HepG2 (cell line): ENCODE measurements at regions not wholly inside any gene's neighbourhood (a gene's known extent, or its start where the extent isn't known, plus 50 kb on each side); places are given as distances from the start of the nearest gene placed in this dataset.

Source experiments
- ATAC-seq: fragments of 200-7000 bp; cut with Tn5 transposase; 3 replicates; pipeline ENCODE4 v1.9.1; 2020; ENCODE audit warnings: mild to moderate bottlenecking, moderate library complexity
- BruUV-seq: library from RNA; stranded (reverse); fragments of 400-500 nt; replicated peaks from 2 replicates; lab custom pipeline; 2021; lab: Mats Ljungman, UMichigan
- CTCF ChIA-PET: fragments of 300-600 bp; formaldehyde crosslinking; extraction: SDS; loops from one replicate; lab custom pipeline; 2021; ENCODE audit warnings: low total read pairs, inconsistent platforms, low intra/inter-chr PET ratio; lab: Yijun Ruan, JAX
- POLR2A ChIA-PET: fragments of 350-600 bp; sonication (Branson Sonifier 250); formaldehyde crosslinking; loops from one replicate; lab custom pipeline; 2020; ENCODE audit warnings: antibody characterized with exemption, inconsistent platforms; lab: Yijun Ruan, JAX
- DNase-seq: peaks from one replicate; pipeline ENCODE4 v3.0.0-alpha.2; 2015; ENCODE audit warnings: low spot score
- FAIRE-seq: peaks from 3 replicates; lab custom pipeline; 2011; peaks lifted over from hg19 to GRCh38; lab: Jason Lieb, UNC
- H2AFZ ChIP-seq: one replicate; pipeline ENCODE4 v1.6.1; 2011; ENCODE audit warnings: low read length, inconsistent platforms
- H3K27ac ChIP-seq: fragments of 300-600 bp; 3 replicates; pipeline ENCODE4 v1.8.0; 2011; ENCODE audit warnings: mixed run types, mild to moderate bottlenecking, mixed read lengths, low read length, inconsistent platforms; ENCODE audit not compliant: insufficient read depth; ENCODE audit errors: extremely low read length
- H3K27me3 ChIP-seq, 2 experiments: fragments of 200-600 bp in 1 of 2; 2 replicates in 1 of 2; 3 replicates in 1 of 2; pipeline versions ENCODE4 v1.6.0 to v1.8.0; 2011; ENCODE audit warnings: low read length in 2 of 2, mild to moderate bottlenecking in 2 of 2, moderate library complexity in 2 of 2, inconsistent platforms in 1 of 2; ENCODE audit not compliant: insufficient read depth in 2 of 2, control insufficient read depth in 1 of 2
- H3K36me3 ChIP-seq, 2 experiments: fragments of 200-600 bp in 1 of 2; replicated peaks in 1 of 2; 2 replicates in 1 of 2; 3 replicates in 1 of 2; pipeline versions ENCODE4 v1.5.1 to v1.8.0; 2011; ENCODE audit warnings: low read length in 2 of 2, inconsistent platforms in 1 of 2; ENCODE audit not compliant: insufficient read depth in 2 of 2, control insufficient read depth in 1 of 2
- H3K4me1 ChIP-seq: 2 replicates; pipeline ENCODE4 v1.5.1; 2012; ENCODE audit warnings: low read length, inconsistent platforms; ENCODE audit not compliant: insufficient read depth
- H3K4me2 ChIP-seq: 2 replicates; pipeline ENCODE4 v1.6.0; 2011; ENCODE audit warnings: low read depth, low read length, inconsistent platforms
- H3K4me3 ChIP-seq, 3 experiments: fragments of 200-600 bp in 1 of 3; sonication (generic), shearing (Covaris generic) in 1 of 3; replicated peaks in 1 of 3; 2 replicates each; pipeline ENCODE4 v1.5.1; 2011 to 2016; ENCODE audit warnings: low read length in 3 of 3, inconsistent platforms in 2 of 3, low read depth in 2 of 3, mild to moderate bottlenecking in 2 of 3, control low read depth in 1 of 3, mixed read lengths in 1 of 3; ENCODE audit not compliant: insufficient read depth in 1 of 3
- H3K79me2 ChIP-seq: one replicate; pipeline ENCODE4 v1.6.1; 2011; ENCODE audit warnings: low read length, inconsistent platforms; ENCODE audit not compliant: insufficient read depth
- H3K9ac ChIP-seq: 2 replicates; pipeline ENCODE4 v1.6.0; 2011; ENCODE audit warnings: mild to moderate bottlenecking, low read depth, low read length, inconsistent platforms; ENCODE audit not compliant: insufficient read depth
- H3K9me3 ChIP-seq: 2 replicates; pipeline ENCODE4 v1.5.1; 2012; ENCODE audit warnings: mild to moderate bottlenecking, low read length
- H4K20me1 ChIP-seq: 2 replicates; pipeline ENCODE4 v1.6.0; 2011; ENCODE audit warnings: inconsistent platforms, mild to moderate bottlenecking, low read length, moderate library complexity; ENCODE audit not compliant: insufficient read depth
- BORCS8-MEF2B ChIP-seq: sonication (generic); formaldehyde crosslinking; IDR thresholded peaks from 2 replicates; pipeline ENCODE4 v1.8.0; 2022; ENCODE audit warnings: mild to moderate bottlenecking, missing genetic modification reagents
- ELF3 ChIP-seq: IDR thresholded peaks from 2 replicates; pipeline ENCODE4 v1.6.1; 2016; ENCODE audit warnings: missing genetic modification reagents, missing compliant biosample characterization
- ETV5 ChIP-seq: IDR thresholded peaks from 2 replicates; pipeline ENCODE4 v1.6.1; 2018; ENCODE audit warnings: missing biosample characterization, missing genetic modification reagents, inconsistent platforms, borderline replicate concordance
- FOXA3 ChIP-seq: IDR thresholded peaks from 2 replicates; pipeline ENCODE4 v1.6.1; 2016; ENCODE audit warnings: missing genetic modification reagents, missing compliant biosample characterization
- FOXK1 ChIP-seq: sonication (generic); formaldehyde crosslinking; IDR thresholded peaks from 2 replicates; pipeline ENCODE4 v1.4.0; 2020; ENCODE audit warnings: low read depth, missing genetic modification reagents, borderline replicate concordance
- HCFC1 ChIP-seq: fragments of 150-350 bp; IDR thresholded peaks from 2 replicates; pipeline ENCODE4 v1.6.1; 2014; ENCODE audit warnings: low read depth, low read length
- KDM2A ChIP-seq: sonication (generic); formaldehyde crosslinking; IDR thresholded peaks from 2 replicates; pipeline ENCODE4 v1.4.0; 2020; ENCODE audit warnings: low read depth, missing genetic modification reagents, borderline replicate concordance
- KLF6 ChIP-seq: IDR thresholded peaks from 2 replicates; pipeline ENCODE4 v1.8.0; 2016; ENCODE audit warnings: missing biosample characterization, missing genetic modification reagents
- NR2F1 ChIP-seq, 2 experiments: fragments of 450-650 bp in 1 of 2; formaldehyde crosslinking in 1 of 2; IDR thresholded peaks; 2 replicates each; pipeline versions ENCODE4 v1.5.0 to v1.6.1; 2016 to 2020; ENCODE audit warnings: mild to moderate bottlenecking in 1 of 2, missing compliant biosample characterization in 1 of 2, missing genetic modification reagents in 1 of 2, moderate library complexity in 1 of 2
- NR2F6 ChIP-seq, 2 experiments: IDR thresholded peaks; 2 replicates each; pipeline ENCODE4 v1.6.1; 2016; ENCODE audit warnings: antibody characterized with exemption in 1 of 2, mild to moderate bottlenecking in 1 of 2
- RARA ChIP-seq: IDR thresholded peaks from 2 replicates; pipeline ENCODE4 v1.6.1; 2016; ENCODE audit warnings: missing genetic modification reagents, missing compliant biosample characterization
- RFXANK ChIP-seq: IDR thresholded peaks from 2 replicates; pipeline ENCODE4 v1.6.1; 2016
- TEAD3 ChIP-seq: optimal IDR thresholded peaks from 2 replicates; pipeline ENCODE3; 2016; ENCODE audit warnings: borderline replicate concordance
- YEATS2 ChIP-seq: sonication (generic); formaldehyde crosslinking; IDR thresholded peaks from 2 replicates; pipeline ENCODE4 v1.4.0; 2020; ENCODE audit warnings: missing genetic modification reagents, borderline replicate concordance
- ZBTB43 ChIP-seq: sonication (generic); formaldehyde crosslinking; conservative IDR thresholded peaks from 2 replicates; pipeline ENCODE4 v1.4.0; 2020; ENCODE audit warnings: missing genetic modification reagents
- ZNF260 ChIP-seq: sonication (generic); formaldehyde crosslinking; IDR thresholded peaks from 2 replicates; pipeline ENCODE4 v1.4.0; 2020; ENCODE audit warnings: missing genetic modification reagents, low read depth, mild to moderate bottlenecking, borderline replicate concordance
- ZNF335 ChIP-seq: sonication (generic); formaldehyde crosslinking; IDR thresholded peaks from 2 replicates; pipeline ENCODE4 v1.4.0; 2020; ENCODE audit warnings: missing genetic modification reagents
- ZNF557 ChIP-seq: sonication (generic); formaldehyde crosslinking; IDR thresholded peaks from 2 replicates; pipeline ENCODE4 v1.4.0; 2020; ENCODE audit warnings: missing genetic modification reagents
- ZNF776 ChIP-seq: sonication (generic); formaldehyde crosslinking; IDR thresholded peaks from 2 replicates; pipeline ENCODE4 v1.4.0; 2020; ENCODE audit warnings: mild to moderate bottlenecking, missing genetic modification reagents
- ZNF792 ChIP-seq: IDR thresholded peaks from 2 replicates; pipeline ENCODE4 v1.6.1; 2016
- WGBS: methylation state at CpG from one replicate; pipeline ENCODE4 v1.1.6; 2017; ENCODE audit warnings: low lambda C conversion rate; 5-methylcytosine and 5-hydroxymethylcytosine counted together
- in situ Hi-C: cut with HindIII; loops from 2 replicates; pipeline ENCODE4 v1.10.0; 2017; ENCODE audit warnings: low pct_unique_long_range_greater_than_20kb; ENCODE audit not compliant: extremely low pct_ligation_motif_present
- intact Hi-C: fragments of 100-400 bp; cut with micrococcal nuclease; formaldehyde crosslinking; loops from one replicate; pipeline ENCODE4 v1.10.0; 2022; ENCODE audit not compliant: unreplicated experiment
- TF ChIP-seq, protein P1 (sequence below): sonication (generic); formaldehyde crosslinking; IDR thresholded peaks from 2 replicates; pipeline ENCODE4 v1.4.0; 2020; ENCODE audit warnings: missing genetic modification reagents
- TF ChIP-seq, protein P2 (sequence below): sonication (generic); formaldehyde crosslinking; conservative IDR thresholded peaks from 2 replicates; pipeline ENCODE4 v1.4.0; 2020; ENCODE audit warnings: missing genetic modification reagents

DNA sequence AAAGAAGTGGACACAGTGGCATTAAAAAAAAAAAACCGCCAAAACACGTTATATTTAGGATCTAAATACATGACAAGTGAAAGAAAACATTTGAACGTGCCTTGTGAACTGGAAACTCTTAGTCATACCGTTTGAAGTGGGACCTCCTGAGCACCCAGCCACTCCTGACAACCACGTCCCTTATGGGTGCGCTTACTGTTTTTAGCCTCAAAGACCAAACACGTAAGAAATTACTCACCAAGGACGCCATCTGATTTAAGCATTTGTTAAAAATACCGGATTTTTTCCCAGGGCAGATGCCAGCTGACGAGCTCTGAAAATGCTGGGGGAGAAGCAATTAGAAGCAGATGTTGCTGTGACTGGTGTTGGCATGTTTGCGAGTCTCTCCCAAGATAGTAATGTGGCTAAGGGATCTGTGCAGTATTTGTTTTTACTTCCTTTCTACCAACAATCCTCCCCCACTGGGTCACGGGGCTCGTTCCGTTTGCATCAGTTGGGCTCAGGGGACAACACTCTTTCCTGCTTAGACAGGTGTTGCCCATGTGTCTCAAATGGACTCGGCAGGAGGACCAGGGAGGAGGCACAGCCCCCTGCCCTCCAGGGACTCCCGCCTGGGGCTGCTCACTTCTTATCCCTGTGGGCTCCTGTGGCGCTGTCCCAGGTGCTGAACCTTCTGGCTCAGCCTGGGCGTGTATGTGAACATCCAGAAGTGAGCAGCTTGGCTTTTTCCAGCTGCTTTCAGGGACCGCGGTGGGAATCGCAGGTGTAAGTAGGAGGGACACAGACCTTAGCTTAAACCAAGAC lies 101.0 kb downstream of the BEGAIN start:
- H3K4me3 ChIP-seq = no peak overlapping the region
- CTCF ChIA-PET = no interaction called here
- in situ Hi-C loops = no loop called here
- POLR2A ChIA-PET = no interaction called here
- H3K4me2 ChIP-seq = no peak overlapping the region
- no peak for FAIRE-seq
- DNase-seq = peak; percentile 43
- no peaks in the 10 kb centered on the region for H3K36me3 ChIP-seq
- intact Hi-C loops = no loop called here
- no peaks in the 10 kb centered on the region; the same call in 1 of the 2 replicates for H4K20me1 ChIP-seq
- H3K9me3 ChIP-seq = no peaks in the 10 kb centered on the region
- peak; percentile 86 for ATAC-seq
- 86% methylated on average over 21 of the region's 21 CpGs for WGBS
- no peaks in the 10 kb centered on the region for H3K79me2 ChIP-seq
- no TSS peak for BruUV-seq
- no peak overlapping the region for H3K27ac ChIP-seq
- H2AFZ ChIP-seq = no peak overlapping the region
- no peaks in the 10 kb centered on the region for H3K27me3 ChIP-seq
- no peaks in the 10 kb centered on the region for H3K4me1 ChIP-seq
- no peak overlapping the region for H3K9ac ChIP-seq
- no peak for TF ChIP-seq HCFC1
- TF ChIP-seq YEATS2 (CRISPR knock-in tag) = peak; percentile 38; the same call in 1 of the 2 replicates
- TF ChIP-seq KDM2A (CRISPR knock-in tag) = peak; percentile 63; the same call in 1 of the 2 replicates
- TF ChIP-seq ETV5 = peak; percentile 7; the same call in 1 of the 2 replicates
- TF ChIP-seq FOXK1 (CRISPR knock-in tag) = peak; percentile 33; the same call in 1 of the 2 replicates
- peak; percentile 56; the same call in 1 of the 2 replicates for TF ChIP-seq ELF3 (CRISPR knock-in tag)
- TF ChIP-seq RARA (CRISPR knock-in tag) = peak; percentile 44; the same call in 1 of the 2 replicates
- TF ChIP-seq FOXA3 = peak; percentile 36; the same call in 1 of the 2 replicates
- 0 out of 2 replicates have a peak, but pooled peaks have one; percentile 34 for TF ChIP-seq ZNF792 (CRISPR knock-in tag)
- peak; percentile 17 for TF ChIP-seq TEAD3
- TF ChIP-seq NR2F6 (IDR thresholded peaks at IDR 0.05) = no peak
- TF ChIP-seq NR2F6 (CRISPR knock-in tag; IDR thresholded peaks at IDR 0.05) = 0 out of 2 replicates have a peak, but pooled peaks have one; percentile 14
- TF ChIP-seq ZNF776 = no peak
- TF ChIP-seq, protein P1, sequence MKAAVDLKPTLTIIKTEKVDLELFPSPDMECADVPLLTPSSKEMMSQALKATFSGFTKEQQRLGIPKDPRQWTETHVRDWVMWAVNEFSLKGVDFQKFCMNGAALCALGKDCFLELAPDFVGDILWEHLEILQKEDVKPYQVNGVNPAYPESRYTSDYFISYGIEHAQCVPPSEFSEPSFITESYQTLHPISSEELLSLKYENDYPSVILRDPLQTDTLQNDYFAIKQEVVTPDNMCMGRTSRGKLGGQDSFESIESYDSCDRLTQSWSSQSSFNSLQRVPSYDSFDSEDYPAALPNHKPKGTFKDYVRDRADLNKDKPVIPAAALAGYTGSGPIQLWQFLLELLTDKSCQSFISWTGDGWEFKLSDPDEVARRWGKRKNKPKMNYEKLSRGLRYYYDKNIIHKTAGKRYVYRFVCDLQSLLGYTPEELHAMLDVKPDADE (CRISPR knock-in tag) = 0 out of 2 replicates have a peak, but pooled peaks have one; percentile 40
- peak; percentile 57; the same call in 1 of the 2 replicates for TF ChIP-seq ZNF557 (CRISPR knock-in tag)
- TF ChIP-seq, protein P2, sequence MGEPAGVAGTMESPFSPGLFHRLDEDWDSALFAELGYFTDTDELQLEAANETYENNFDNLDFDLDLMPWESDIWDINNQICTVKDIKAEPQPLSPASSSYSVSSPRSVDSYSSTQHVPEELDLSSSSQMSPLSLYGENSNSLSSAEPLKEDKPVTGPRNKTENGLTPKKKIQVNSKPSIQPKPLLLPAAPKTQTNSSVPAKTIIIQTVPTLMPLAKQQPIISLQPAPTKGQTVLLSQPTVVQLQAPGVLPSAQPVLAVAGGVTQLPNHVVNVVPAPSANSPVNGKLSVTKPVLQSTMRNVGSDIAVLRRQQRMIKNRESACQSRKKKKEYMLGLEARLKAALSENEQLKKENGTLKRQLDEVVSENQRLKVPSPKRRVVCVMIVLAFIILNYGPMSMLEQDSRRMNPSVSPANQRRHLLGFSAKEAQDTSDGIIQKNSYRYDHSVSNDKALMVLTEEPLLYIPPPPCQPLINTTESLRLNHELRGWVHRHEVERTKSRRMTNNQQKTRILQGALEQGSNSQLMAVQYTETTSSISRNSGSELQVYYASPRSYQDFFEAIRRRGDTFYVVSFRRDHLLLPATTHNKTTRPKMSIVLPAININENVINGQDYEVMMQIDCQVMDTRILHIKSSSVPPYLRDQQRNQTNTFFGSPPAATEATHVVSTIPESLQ (CRISPR knock-in tag) = 0 out of 2 replicates have a peak, but pooled peaks have one; percentile 70
- TF ChIP-seq NR2F1 (CRISPR knock-in tag; IDR thresholded peaks at IDR 0.05) = no peak
- TF ChIP-seq ZBTB43 (CRISPR knock-in tag) = 0 out of 2 replicates have a peak, but pooled peaks have one; percentile 59
- no peak for TF ChIP-seq RFXANK (CRISPR knock-in tag)
- no peak for TF ChIP-seq ZNF260
- TF ChIP-seq ZNF335 = peak; percentile 65; the same call in 1 of the 2 replicates
- peak; percentile 91 for TF ChIP-seq KLF6 (CRISPR knock-in tag)
- peak; percentile 92 for TF ChIP-seq BORCS8-MEF2B
